GM21423 (cell line): ENCODE measurements at regions not wholly inside any gene's neighbourhood (a gene's known extent, or its start where the extent isn't known, plus 50 kb on each side); places are given as distances from the start of the nearest gene placed in this dataset.
"Not testable (repeated sequence)": the region's sequence is repeated elsewhere in the genome, so short reads cannot be mapped to it uniquely, and the experiment has no call there.

Source experiments
- ATAC-seq: cut with Tn5 transposase; IDR thresholded peaks from one replicate; pipeline ENCODE4 v1.9.1; 2021; ENCODE audit warnings: mild to moderate bottlenecking, moderate library complexity; ENCODE audit not compliant: unreplicated experiment

DNA sequence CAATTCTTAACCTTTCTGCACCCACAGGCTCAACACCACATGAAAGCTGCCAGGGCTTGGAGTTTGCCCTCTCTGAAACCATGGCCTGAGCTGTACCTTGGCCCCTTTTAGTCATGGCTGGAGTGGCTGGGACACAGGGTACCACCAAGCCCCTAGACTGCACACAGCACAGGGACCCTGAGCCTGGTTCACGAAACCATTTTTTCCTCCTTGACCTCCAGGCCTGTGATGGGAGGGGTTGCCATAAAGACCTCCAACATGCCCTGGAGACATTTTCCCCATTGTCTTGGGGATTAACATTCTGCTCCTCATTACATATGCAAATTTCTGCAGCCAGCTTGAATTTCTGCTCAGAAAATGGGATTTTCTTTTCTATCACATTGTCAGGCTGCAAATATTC is 113.4 kb downstream of the XPNPEP1 start:
- not testable (repeated sequence) for ATAC-seq

DNA sequence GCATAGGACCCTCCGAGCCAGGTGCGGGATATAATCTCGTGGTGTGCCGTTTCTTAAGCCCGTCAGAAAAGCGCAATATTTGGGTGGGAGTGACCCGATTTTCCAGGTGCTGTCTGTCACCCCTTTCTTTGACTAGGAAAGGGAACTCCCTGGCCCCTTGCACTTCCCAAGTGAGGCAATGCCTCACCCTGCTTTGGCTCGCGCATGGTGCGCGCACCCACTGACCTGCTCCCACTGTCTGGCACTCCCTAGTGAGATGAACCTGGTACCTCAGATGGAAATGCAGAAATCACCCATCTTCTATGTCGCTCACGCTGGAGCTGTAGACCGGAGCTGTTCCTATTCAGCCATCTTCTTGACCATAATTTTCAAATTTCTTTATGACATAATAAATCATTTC is 122.1 kb downstream of the XPNPEP1 start:
- not testable (repeated sequence) for ATAC-seq

DNA sequence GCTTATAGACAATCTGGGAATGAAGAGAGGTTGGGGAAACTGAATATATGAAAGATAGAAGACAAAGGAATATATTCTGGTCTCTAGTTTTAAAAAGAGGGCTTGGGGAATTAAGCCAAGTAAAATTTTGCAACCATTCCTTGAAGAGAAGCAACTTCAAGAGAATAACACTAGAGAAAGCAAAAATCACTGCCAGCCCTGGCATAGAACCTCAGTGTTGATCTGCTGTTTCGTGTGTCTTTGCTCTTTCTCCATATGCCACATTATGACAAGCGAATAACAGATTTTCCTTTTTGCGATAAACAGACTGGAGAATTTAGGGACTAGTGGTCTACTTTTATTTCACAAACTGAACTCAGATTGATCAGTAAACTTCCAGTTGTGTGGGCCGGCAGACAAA is 132.7 kb downstream of the XPNPEP1 start:
- ATAC-seq = no peak

DNA sequence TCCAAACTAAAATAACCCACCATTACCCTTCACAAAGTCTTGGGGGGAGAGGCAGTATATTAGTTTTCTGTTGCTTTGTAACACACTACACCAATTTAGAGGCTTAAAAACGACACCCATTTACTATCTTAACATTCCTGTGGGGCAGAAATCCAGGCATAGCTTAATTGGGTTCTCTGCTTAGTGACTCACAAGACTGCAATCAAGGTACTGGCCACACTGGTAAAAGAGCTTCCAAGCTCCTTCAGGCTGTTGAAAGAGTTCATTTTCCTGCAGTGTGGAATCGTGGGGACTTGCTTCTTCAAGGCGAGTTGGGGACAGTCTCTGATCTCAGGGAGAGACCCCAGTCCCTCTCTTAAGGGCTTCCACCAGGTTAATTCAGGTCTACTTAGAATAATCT is 139.1 kb downstream of the XPNPEP1 start:
- ATAC-seq = no peak

DNA sequence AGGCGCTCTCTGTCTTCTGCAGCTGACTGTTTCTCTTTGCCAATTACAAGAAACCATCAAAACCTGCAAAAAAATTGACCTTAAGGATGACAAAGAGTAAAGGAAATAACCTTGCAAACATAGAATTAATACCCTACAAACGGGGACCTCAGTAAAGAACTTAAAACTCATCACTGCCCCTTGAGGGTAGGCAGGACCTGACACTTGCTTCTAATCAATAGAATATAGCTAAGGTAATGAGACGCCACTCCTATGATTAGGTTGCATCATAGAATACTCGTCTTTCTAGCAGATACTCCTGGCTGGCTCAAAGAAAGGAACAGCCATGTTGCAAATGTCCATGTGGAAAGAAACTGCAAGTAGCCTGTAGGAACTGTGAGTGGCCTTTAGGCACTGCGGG is 140.0 kb downstream of the XPNPEP1 start:
- ATAC-seq = no peak

DNA sequence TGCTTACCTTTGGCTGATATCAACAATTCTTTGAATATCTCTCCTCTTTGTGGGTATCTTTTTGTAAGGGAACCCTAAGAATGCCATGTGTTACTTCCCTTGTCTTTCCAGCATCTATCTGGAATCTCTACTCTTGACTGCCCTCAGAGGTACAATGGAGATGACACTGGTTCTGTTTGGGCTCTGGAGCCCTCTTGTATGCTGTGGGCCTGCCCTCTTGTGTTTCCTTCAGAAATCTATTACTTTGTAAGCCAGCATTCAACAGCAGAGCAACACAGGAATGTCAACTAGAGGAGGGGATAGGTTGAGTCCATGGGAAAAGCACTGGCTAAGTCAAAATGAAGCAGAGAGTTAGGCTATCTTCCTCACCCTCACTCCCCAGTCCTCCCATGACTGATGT is 142.3 kb downstream of the XPNPEP1 start:
- ATAC-seq = no peak

DNA sequence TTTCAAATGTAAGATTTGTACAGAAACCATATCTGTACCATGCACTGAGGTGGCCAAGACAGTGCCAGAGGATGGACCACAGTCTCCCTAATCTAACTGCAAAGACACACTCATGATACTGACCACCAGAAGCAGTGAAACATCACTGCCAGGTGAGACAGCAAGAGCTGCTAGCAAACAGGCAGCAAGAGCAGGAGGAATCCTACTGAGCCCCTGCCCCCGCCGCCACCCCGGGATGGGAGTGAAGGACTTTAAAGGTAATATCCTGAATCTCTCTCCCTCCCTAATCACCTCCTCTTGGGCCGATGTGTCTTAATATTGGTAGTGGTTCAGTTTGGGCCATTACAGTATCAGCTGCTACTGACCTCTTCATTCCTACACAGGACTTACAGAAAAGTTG is 144.3 kb downstream of the XPNPEP1 start:
- ATAC-seq = no peak

DNA sequence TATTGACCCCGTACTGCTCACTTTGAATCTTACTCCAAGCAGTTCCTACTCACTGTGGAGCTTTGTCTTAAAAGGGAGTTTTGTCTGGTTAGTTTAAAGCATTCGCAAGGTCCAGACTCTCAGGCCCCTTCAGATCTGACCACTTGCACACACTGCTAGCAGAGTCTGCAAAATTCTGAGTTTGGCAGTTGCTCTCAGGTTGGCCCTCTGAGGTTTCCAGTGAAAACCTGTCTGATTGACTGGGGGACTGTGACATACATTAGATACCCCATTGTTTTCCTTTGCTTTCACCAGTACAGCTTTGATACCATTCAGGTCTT is 149.2 kb downstream of the XPNPEP1 start:
- no peak for ATAC-seq

DNA sequence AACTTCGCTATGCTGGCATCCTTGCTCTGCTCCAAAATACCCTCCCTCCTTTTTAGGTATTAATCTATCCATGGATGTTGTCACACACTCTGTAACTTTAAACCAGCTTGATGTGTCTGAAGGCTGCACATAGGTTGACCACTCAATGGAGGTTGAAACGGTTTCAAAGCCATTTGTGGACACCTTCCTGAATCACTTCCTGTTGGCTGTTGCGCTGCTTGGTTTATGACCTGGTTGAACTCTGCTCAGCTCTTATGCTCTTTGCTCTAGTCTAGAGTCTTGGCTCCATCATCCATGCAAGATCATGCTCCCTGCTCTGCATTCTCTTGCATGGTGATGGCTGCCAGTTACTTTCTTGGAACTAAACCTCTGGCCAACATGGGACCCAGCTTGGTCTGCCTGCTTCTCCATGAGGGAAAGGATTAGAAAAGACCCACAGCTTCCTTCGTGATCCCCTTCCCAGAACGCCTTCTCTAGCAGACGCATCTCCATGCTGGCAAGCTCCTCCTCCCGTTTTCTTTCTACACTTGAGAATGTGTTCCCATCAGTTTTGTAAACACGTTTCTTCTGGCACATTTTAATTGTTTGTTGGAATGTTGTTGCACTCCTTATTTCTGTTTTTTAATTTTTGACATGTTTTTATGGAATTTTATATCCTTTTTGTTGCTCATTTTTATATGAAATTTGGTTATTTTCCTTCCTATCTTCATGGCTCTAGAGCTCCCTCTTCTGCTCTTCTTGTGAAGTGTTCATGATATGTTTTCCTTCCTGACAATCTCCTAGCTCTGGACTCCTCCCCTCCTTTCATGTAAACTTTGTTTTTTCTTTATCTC is 149.8 kb downstream of the XPNPEP1 start:
- peak; percentile 52 for ATAC-seq

DNA sequence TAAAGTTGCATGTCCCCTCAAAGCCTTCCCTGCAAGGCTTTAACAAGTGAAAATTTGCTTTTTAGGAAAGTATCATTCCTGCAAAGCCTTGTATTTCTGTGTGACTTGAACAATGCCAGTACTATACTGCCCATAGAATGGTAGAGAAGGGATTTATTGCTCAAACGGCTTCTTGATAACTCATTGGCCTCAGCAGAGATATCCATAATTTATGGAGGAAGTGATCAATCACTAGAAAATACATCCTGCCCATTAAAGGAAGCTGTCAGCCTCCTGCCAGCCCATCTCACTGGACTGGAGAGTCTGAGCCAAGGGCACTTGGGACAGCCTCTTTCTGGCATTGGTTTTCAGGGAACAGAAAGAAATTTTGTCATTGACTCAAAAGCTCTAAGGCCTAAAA is 152.6 kb downstream of the XPNPEP1 start:
- no peak for ATAC-seq

DNA sequence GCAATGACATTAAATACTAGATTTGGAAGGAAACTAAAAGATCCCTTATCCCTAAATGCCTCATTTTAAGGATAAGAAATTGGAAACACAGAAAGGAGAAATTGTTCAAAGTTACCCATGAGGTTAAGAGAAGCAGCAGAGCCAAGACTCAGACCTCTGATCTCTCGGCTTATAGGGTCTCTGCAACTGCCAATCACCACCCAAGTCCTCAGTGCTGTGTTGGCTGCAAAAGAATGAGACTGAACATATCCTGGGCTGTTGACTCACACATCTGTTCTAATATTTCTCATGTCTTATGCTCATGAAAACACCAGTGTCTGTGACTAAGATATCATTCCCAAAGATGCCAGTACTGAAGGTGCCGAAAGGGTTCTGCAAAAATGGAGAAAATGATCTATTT is 153.3 kb downstream of the XPNPEP1 start:
- ATAC-seq = no peak

DNA sequence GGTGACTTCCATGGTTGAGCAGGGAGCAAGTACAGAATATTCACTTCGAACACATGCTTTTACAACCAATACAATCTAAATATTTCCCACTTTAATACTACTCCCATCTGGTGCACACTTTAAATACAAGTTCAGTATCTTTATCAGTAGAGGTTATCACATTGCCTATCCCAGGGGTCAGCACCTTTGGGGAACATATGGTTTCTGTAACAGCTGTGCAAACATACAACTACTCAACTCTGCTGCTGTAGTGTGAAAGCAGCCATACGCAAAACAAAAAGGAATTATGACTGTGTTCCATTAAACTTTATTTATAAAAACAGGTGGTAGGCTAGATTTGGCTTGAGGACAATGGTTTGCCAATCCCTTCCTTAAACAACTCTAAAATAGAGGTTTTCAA is 157.5 kb downstream of the XPNPEP1 start:
- no peak for ATAC-seq

DNA sequence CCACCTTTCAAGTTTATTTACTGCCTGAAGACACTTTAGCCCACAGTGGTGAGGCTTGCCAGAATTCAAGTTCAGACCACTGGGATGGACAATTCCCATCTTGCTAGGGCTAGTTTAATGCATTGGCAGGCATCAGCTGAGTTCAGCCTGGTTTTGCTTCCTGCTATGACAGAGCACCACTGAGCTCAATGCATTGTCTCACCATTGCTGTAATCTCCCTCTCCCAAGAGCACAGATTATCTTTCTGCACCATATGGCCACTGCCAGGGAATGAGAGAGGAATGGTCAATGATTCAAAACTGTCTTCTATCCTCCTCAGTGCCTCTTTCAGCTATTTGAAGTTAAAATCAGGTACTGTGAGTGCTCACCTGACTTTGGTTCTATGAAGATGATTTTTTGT is 160.8 kb downstream of the XPNPEP1 start:
- ATAC-seq = no peak

DNA sequence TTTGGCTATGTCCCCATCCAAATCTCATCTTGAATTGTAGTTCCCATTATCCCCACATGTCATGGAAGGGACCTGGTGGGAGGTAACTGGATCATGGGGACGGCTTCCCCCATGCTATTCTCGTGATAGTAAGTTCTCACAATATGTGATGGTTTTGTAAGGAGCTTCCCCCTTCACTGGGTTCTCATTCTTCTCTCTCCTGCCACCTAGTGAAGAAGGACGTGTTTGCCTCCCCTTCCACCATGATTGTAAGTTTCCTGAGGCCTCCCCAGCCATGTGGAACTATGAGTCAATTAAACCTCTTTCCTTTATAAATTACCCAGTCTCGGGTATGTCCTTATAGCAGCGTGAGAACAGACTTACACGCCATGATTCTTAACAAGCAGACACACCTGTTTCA is 165.6 kb downstream of the XPNPEP1 start:
- ATAC-seq = not testable (repeated sequence)

DNA sequence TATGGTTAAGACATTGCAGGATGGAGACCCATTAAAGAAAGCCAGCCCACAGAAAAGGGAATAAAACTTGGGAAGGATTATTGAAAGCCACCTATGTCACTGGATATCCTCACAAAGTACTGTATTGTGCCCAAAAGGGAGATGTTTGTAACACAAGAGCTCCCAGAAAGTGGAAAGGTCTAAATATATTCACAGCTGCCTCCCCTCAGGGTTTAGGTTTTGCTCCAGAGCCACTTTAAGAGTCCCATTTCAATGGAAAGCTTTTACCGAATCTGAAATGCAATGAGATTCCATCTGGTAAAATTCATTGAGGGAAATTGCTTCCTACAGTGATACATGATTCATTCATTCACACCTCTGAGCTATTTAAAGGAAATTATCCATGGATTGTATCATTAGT is 176.4 kb downstream of the XPNPEP1 start:
- no peak for ATAC-seq

DNA sequence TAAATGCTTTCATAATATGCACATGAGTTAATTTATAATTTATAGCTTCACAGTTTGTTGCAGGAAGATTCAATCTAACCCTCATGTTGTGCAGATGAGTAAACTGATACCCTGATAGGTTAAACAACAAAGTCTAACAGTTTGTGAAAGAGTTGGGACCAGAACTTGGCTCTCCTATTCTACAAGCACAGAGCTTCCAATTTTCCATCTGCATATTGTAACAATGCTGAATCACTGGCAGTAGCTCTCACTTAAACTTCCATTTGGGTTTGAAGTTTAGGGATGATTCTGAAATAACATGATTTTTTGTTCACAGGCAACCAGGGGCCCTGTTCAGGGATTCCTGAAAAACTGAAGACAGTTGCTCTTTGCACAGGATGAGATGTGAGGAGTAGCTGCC is 179.3 kb downstream of the XPNPEP1 start:
- no peak for ATAC-seq

DNA sequence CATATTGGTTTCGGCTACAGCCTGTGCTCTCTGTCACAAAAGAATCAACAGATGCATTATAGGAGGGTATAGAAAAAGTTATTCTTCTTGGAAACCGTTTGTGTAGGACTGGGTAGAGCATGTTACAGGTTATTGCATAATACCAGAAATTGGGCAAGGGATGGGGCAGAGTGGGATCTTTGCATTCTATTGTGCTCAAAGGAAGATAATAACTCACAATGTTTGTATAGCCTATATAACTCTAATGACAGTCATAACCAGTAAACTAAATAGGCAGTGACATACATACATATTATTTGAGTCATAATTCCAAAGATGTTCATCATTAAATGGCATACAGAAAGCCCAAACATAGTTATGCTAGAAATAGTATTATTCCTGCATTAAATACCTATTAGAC is 179.7 kb downstream of the XPNPEP1 start:
- ATAC-seq = no peak

DNA sequence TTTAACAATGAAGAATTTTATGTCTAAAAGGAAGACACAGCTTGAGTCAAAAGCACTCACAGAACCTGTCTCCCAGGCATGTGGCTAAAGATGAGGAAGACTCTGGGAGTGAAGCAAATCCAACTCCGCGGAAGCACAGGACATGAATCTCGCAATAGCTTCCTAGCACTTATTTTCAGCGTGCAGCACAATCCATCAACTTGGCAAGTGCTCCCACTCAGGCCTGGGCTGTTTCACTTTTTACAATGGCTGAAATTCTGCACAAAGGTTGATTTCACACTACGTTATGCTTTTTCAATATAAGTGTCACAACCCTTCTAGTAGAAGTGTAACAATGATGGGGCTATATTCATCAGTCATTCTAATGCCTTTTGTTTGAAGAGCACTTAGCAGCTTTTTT is 180.2 kb downstream of the XPNPEP1 start:
- no peak for ATAC-seq

DNA sequence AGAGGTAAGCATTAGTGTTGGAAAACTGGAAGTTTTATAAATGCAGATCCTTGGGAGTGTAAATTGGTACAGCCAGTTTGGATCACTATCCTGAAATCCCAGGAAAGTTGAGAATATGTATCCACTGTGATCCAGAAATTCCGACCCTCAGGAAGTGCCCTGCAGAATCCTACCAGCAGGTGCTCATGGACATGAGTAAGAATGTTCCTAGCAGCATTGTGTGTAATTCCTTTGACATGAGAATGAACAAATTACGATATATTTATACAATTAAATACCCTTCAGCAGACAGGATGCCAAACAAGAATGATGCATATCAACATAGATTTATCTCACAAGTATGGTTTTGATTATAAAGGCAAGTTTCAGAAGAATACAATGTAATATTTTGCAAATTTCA is 181.6 kb downstream of the XPNPEP1 start:
- ATAC-seq = no peak

DNA sequence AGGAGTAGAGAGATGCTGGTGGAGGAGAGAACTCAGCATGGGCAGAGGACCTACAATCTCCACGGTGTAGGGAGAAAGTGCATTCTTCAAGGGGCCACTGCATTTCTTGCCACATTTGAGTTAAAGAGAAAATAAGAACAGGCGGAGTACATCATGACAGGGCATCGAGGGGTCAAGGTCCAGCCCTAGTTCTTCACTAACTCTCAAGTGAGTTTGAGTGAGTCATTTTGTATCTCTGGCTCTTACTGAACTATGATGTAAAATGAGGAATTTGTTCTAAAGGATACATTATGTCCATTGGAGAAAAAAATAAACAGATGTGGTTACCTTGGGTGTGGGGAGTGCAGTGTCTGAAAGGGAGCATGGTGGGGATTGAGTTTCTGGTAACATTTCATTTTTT is 182.9 kb downstream of the XPNPEP1 start:
- ATAC-seq = no peak

DNA sequence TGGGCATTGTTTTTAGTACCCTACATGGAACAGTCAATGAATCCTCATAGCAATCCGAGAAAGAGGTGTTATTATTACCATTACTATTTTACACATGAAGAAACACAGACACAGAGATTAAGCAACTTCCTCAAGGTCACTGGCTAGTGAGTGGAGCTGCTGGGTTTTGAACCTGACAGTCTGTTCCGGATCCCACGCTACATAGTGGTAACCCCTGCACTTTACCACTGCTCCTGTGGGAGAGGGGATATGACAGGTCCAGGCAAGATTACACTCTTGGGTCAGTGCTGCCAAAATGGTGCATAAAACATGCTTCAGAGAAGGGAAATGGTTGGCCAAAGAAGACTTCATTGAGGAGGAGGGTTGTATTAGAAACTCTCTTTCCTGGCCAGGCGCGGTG is 185.7 kb downstream of the XPNPEP1 start:
- ATAC-seq = no peak

DNA sequence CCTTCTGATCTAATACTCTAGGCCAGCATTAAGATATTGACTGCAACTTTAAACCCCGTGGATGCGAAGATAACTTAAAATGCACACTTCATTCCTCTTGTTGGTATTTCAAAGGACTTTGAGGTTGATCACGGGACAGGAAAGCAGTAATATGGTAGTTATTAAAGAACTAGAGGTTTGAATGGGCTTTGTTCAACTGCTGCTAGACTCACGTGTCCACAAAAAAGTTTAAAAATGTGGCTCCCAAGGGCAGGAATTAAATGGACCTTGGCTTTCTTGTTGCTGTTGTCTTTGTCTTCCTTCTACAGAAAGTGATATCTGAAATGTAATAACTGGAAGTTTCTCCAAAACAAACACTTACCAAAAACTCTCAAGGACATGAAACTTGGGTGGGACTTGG is 186.3 kb downstream of the XPNPEP1 start:
- ATAC-seq = no peak

DNA sequence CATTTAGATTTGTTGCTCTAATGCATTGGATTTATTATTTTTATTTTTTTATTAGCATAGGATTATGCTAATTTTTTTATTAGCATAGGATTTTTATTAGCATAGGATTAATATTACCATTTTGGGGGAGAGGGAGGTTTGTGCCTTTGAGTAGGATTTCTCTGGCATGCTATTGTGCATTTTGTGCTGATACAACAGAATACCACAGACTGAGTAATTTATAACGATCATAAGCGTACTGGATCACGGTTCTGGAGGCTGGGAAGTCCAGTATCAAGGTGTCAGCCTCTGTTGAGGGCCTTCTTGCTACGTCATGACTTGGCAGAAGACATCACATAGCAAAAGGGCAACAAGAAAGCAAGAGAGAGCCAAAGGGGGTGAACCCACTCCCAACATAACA is 187.5 kb downstream of the XPNPEP1 start:
- no peak for ATAC-seq
